ENCODE measurements at regions not wholly inside any gene's neighbourhood (a gene's known extent, or its start where the extent isn't known, plus 50 kb on each side); places are given as distances from the start of the nearest gene placed in this dataset.

GRCh38 chr13:109884462-109884861 lies 98.1 kb upstream of the IRS2 start:
- DNase-seq (ENCODE audit: low read depth in 2 of 2): no peak

- no peak for DNase-seq (ENCODE audit: low read depth in 2 of 2)
Observed at GRCh38 chr13:109883181-109884180, 97.1 kb upstream of the IRS2 start.

DNA sequence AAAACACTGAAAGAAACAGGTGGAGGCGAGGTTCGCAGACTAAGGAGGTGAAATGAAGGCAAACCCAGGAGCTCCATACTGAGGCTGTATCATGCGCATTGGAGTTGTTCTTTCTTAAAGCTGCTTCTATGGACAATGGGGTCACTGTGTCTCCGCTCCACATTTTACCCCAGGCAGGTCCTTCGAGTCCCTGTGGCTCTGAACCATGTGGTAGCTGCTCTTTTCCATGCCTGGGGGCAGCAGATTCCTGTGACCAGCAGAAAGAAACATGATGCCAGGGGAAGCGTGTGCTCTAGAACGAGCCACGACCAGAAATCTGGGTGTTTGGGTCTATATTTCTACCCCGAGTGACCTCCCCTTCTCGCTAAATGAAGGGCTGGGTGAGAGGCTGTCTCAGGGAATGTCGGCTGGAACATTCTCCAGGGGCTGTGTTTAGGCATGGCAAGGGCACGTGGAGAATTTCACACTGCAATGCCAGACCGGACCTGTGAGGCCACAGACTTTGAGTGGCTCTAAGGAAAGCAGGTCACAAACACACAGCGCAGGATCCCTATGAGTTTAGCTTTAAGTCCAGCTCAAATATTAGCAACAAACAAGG lies 95.7 kb upstream of the IRS2 start:
- no peak for DNase-seq (ENCODE audit: low read depth in 2 of 2)

- no peak for DNase-seq (ENCODE audit: low read depth in 2 of 2)
Observed at GRCh38 chr13:109881347-109881725, 95.0 kb upstream of the IRS2 start.

DNA sequence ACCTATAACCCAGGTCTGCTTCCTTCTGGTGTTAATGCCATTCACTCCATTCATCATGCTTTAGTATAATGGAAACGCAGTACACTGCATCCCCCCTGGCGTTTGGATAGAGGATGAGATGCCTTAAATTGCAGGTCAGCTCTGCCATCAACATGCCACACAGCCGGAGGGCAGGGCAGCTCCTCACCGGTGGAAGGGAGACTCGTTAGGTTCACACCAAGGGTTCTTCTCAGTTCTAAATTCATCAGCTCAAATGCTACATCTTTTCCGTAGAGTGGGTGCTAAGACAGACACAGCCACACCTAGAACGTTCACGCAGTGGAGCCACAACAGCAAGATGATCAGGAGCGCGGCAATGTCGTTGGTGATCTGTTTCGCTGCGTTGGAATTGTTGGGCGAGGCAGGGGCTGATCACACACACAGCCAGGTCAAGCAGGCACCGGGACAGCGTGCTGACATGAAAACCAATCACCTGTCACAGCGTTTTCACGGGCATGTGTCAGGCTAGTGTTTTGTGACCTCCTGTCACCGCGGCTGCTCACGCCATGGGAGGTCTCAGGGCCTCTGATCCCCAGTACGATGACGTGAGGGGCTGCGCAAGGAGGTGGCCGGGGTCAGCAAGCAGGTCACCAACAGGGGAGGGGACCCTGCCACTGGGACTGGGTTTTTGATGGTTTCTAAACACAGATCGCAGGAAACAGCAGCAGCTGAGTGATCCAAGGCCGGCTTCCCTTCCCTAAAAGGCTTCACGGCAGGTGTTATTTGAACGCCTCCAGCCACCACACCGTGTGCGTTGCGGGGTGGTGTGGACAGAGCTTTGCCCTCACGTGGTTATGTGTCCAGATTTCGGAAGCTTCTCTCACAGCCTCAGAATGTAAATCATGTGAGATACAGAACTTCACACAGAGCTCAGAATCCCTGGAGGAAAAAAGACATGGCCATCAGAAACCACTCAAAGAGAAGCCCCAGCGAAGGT lies 94.3 kb upstream of the IRS2 start:
- DNase-seq (ENCODE audit: low read depth in 2 of 2): no peak

DNA sequence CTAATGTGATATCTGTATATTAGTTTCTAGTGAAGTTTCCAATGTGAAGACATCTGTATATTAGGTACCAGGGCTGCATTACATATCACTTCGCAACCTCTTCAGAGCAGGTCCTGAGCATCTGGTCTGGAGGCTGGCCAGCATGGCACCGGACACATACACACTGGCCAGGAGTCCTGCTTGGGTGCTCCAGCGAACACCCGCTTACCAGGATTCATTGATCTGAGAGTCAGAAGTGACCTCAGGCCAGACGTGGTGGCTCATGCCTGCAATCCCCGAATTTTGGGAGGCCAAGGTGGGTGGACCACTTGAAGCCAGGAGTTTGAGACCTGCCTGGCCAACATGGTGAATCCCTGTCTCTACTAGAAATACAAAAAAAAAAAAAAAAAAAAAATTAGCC lies 93.0 kb upstream of the IRS2 start:
- DNase-seq (ENCODE audit: low read depth in 2 of 2): no peak

DNA sequence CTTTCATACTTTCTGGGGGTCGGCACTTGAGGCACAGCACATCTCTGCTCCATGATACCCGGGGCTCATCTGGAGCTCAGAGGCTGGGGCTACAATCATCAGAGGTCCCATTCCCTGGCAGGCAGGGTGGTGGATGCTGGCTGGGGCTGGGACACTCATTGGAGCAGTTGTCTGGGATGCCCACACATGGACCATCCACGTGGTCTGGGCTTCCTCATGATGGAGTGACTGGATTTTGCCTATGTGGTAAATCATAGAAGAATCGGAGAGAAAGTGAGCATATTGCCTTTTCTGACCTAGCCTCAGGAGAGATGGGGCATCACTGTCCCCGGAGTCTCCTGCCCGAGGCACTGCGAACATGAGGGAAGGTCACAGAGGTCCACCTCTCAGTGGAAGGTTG lies 91.4 kb upstream of the IRS2 start:
- no peak for DNase-seq (ENCODE audit: low read depth in 2 of 2)

GRCh38 chr13:109875746-109876145 lies 89.4 kb upstream of the IRS2 start:
- no peak for DNase-seq (ENCODE audit: low read depth in 2 of 2)

DNA sequence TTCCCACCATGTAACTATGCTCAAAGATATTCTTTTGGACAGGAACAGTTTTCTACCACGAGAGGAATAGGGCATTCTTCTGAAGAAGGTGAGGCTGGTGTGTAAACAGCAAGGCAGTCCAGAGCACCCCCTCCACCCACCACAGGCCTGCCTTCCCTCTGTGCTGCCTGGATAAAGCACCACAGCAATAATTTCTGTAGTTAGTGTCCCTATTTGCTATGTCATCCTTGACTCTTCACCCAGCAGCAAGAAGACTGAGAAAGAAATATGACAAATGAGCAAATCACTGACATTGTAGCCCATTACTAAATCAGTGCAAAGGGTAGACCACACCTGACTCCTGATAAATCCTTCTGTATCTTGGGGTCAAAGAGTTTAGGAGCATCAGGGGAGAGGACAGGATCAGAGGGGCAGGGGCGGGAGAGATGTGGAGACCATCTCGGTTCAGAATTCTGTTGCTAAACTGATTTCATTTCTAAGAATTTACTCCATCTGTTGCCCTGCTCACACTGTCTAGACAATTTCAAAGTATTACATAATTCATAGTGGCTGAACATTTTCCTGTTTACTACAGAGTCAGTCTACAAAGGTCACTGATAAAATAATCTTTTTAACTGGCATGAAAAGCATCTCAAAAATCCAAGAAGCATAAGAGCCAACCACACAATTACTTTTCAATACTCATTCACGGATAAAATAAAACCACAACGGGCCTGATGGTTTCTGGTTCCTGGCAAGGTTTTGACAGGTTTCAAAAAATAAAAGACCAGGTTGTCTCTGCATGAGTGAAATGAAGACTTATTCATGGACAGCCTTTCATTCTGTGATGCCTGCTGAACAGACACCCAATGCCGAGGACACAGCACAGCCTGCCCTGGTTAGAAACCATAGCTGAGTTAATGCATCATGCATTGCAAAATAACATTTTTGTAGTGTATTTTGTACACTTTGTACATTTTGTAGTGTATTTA lies 88.4 kb upstream of the IRS2 start:
- DNase-seq (ENCODE audit: low read depth in 2 of 2): peak; percentile 46 to 51

DNA sequence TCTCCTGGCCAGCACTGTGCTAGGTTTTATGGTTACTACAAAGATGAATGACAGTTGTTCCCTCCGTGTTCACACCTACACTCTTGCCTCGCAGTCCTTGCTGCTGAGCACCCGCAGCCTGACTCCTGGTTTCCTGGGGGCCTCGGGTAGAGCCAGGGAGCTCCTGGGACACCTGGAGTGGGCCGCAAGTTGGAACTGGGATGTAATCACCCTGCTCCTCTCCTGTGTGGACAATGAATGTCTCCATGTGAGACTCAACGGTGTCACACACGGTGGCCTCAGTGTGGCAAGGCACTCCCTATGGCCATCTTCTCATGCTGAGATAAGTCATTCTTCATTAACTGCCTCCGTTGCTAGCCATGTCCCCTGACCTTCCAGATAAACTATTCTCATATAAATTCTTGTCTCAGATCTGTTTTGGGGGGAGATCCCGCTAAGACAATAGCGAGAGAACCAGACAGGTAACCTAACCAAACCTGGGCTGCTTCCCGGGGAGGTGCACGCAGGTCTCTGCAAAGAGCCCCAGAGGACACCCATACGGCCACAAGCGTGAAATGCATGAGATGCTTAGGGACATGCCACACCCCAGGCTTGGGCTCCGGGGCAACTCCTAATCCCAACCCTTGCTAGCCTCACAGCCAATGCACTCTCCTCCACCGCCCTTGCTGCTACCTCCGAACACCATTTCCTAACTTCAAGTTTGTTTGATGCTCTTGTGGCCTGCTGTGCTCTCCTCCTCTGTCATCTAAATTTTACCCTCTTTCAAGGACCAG lies 87.2 kb upstream of the IRS2 start:
- DNase-seq (ENCODE audit: low read depth in 2 of 2): no peak

- DNase-seq (ENCODE audit: low read depth in 2 of 2): no peak
Observed at GRCh38 chr13:109872864-109873263, 86.5 kb upstream of the IRS2 start.

GRCh38 chr13:109870696-109871370 lies 84.5 kb upstream of the IRS2 start:
- peak in 1 of 2 experiments; percentile 8 for DNase-seq (ENCODE audit: low read depth in 2 of 2)

DNA sequence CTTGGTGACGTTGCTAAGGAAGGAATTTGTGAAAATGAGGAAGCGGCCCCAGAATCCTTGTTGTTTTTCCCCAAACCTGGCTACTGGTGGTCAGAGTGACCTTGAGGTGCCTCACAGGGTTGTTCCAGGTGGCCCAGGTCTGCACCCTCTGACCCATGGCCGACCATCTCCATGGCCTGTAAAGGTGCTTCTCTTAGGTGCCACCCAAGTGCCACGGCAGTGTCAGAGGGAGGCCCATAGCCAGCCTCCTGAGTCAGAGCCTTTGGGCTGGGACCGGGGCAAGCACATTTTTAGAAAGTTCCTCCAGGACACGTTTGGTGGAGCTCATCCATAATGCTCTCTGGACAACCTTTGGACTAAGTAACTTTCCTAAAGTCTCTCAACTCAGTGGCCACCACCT lies 83.9 kb upstream of the IRS2 start:
- no peak for DNase-seq (ENCODE audit: low read depth in 2 of 2)

GRCh38 chr13:109869312-109870237 lies 83.2 kb upstream of the IRS2 start:
- DNase-seq (ENCODE audit: low read depth in 2 of 2): peak in 1 of 2 experiments; percentile 26

DNA sequence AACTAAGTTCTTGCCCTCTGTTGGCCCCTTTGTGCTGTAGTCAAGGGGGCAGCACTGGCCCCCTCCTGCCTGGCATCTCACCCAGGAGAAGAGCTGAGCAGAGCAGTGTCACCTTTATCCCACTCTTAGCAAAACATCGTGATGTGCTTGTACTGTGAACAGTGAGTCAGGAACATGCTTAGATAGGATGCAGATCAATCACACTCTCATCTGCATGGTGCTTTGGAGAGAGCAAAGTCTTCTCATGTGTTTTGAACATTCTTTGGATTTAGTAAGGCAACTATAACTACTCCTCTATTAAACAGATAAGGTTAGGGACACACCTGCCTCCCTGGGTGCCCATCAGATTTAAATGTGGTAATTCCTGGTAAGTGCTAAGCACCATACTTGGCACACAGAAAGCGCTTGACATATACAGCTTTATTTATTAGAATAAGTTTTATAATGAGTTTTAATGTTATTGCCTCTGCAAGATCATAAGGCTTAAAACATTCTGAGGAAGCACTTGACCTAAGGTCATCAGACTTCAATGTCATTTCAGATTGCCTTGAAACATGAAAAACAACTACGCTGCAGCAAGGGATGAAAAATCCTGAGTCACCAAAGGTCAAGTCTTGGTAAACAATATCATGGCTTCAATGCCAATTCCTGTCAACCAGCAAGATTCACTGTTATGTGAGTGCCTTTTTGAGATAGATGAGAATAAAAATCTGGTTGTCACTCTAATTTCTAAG lies 82.4 kb upstream of the IRS2 start:
- no peak for DNase-seq (ENCODE audit: low read depth in 2 of 2)

- DNase-seq (ENCODE audit: low read depth in 2 of 2): no peak
Observed at GRCh38 chr13:109867766-109868165, 81.4 kb upstream of the IRS2 start.

DNA sequence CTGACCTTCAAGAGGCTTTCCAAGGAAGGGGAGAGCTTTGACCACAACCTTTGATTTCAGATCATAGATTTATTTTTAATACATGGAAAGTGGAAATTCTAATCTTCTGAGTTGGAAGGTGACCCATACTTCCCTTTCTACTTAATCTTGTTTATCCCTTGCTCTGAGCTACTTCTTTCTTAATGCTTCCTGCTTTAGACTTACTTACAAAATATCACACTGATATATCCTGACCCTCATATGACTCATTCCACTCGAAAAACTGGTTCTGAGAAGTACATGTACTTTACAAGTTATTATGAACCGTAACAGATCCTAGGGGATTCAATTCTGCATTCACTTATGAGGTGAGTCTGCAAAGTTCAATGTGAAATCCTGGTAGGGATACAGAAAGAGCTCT lies 76.2 kb upstream of the IRS2 start:
- DNase-seq (ENCODE audit: low read depth in 2 of 2): no peak

DNA sequence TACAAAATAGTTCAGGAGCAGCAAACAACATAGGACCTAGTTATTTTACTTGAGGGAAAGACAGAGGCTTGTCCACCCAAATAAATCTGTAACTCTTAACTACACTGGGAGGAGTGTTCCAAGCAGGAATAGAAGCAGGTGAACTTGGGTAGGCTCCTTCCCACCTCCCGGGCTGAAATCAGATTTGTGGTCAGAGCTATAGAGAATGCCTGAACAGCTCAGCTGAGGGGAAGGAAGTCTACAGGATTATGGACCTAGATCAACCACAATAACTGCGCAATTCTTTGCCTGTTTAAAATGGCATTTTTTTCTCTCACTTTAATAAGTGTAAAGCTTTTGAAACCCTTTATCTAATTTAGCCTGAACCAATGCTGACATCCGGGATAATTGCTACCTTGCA lies 73.5 kb upstream of the IRS2 start:
- DNase-seq (ENCODE audit: low read depth in 2 of 2): no peak

Measured in fibroblast of skin of left quadriceps (primary cell).